NB4 (cell line): ENCODE measurements at regions not wholly inside any gene's neighbourhood (a gene's known extent, or its start where the extent isn't known, plus 50 kb on each side); places are given as distances from the start of the nearest gene placed in this dataset.

Experiments used
- CTCF ChIP-seq: IDR thresholded peaks from one replicate; pipeline ENCODE4 v1.5.1; 2012; ENCODE audit warnings: low read depth, low read length
- POLR2A ChIP-seq: IDR thresholded peaks from 2 replicates; pipeline ENCODE4 v1.6.1; 2011; ENCODE audit warnings: mild to moderate bottlenecking; ENCODE audit not compliant: insufficient read length; ENCODE audit errors: extremely low read depth

GRCh38 chr5:93902288-93902687 is 160.9 kb upstream of the POU5F2 start:
- no peak for TF ChIP-seq CTCF
- no peak for TF ChIP-seq POLR2A
